GM18508 (cell line): ENCODE measurements at regions not wholly inside any gene's neighbourhood (a gene's known extent, or its start where the extent isn't known, plus 50 kb on each side); places are given as distances from the start of the nearest gene placed in this dataset.

ENCODE experiments used
- ATAC-seq: cut with Tn5 transposase; IDR thresholded peaks from one replicate; pipeline ENCODE4 v1.9.1; 2021; ENCODE audit warnings: moderate number of reproducible peaks; ENCODE audit not compliant: insufficient read depth, unreplicated experiment

DNA sequence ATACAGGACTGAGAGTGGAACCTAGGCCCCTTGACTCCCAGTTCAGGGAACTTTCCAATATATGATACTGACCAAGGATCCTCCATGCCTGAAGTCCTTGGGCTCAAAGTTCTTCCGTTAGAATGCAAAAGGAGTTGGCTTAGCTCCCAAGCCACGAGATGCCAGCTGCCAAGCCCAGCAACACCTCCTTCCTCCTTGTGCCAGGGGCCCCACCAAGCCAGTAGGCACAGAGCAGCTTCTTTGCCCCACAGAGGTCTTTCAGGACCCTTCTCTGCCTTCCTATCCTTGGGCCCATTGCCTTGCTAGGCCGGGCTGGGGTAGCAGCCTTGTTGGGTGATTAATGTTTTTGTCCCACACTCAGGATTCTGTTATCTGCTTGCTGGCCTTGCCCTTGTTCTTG lies 105.6 kb downstream of the EFNB1 start:
- no peak for ATAC-seq

GRCh38 chrX:68932611-68933010 lies 103.8 kb downstream of the EFNB1 start:
- no peak for ATAC-seq

GRCh38 chrX:68931345-68931744 lies 102.5 kb downstream of the EFNB1 start:
- ATAC-seq = no peak

GRCh38 chrX:68930542-68931317 lies 101.9 kb downstream of the EFNB1 start:
- ATAC-seq = no peak

DNA sequence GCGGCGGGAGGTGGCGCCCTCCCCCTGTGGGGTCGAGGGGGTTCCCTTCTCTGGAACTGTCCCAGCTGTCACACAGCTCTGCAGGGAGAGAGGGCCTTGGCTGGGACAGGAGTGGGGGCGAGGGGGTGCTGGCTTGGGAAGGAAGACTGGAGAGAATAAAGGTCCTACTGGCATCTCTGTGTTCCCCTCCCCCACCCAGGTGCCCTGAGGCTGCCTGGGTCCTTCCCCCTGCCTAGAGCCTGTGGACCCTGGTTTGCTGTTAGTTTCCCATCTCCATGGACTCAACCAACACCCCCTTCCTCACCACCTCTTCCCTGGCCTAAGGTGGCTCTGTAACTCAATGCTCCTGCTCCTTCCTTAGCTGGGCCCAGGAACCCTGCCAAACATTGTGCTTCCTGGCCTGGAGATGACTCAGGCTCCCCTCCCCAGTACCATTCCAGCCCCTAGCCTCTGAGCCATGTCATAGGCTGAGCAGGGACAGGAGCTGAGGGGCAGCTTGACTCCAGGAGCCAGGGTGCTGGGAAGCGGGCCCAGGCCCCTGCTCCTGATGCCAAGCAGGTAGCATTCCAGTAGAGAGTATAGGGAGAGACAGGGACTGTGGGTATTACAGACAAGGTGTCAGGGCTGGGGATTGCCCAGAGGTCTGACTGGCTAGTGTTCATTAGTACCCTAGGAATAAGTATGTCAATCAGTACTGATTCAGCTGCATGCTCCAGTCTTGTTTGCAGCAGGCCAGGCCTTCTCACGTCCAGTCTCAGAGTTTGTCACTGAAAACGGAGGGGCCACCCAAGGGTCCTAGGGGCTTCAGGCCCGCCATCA lies 100.7 kb downstream of the EFNB1 start:
- no peak for ATAC-seq

DNA sequence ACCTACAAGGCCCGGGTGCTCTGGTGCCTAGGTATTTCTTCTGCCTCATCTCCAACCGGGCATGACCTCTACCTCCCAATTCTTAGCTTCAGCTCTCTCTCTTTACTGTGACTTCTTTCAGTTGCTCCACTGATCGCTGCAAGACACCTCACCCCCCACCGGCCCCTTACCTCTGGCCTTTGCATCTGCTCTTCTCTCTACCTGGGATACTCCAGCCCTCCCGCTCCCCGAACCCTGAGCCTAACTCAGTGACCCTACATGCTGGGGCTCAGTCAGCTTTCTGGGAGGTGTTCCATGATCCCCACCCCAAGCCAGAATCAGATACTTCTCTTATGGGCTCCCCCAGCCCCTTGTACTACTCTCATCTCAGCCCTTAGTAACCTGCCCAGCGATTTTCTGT lies 99.6 kb downstream of the EFNB1 start:
- no peak for ATAC-seq

DNA sequence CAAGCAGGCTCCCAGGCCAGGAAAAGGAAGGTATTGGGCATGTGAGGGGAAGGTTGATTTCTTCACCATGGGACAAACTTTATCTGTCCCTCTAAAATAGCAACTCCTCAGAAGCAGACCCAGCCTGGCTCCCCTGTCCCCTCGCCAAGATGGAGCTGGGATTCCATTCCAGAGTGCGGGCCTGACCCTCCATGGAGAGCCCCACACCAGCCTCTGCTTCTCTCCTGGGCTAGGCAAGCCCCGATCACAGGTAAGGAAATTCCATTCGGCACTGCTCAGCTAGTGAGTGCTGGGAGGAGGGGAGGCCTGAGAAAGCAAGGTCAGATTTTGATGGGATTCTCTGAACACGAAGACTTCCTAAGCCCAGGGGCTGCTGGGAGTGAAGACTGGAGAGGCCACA lies 98.4 kb downstream of the EFNB1 start:
- no peak for ATAC-seq

DNA sequence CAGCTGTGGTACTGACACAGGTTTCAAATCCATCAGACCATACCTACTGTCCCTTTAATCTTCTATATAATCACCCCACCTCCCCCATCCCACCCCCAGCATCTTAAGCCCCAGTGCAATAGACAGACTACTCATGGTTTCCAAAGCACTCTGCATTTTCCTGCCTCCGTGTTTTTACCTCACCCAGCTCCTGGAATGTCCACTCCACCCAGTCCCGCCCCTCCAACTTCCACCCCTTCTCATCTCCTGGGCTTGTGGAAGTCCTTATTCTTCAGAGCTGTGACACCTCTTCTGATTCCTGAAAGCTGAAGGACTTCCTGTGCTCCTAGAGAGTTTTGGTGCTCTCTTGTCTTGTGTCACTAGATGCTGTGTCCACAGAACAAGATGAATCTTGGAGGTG lies 94.3 kb downstream of the EFNB1 start:
- ATAC-seq = no peak

DNA sequence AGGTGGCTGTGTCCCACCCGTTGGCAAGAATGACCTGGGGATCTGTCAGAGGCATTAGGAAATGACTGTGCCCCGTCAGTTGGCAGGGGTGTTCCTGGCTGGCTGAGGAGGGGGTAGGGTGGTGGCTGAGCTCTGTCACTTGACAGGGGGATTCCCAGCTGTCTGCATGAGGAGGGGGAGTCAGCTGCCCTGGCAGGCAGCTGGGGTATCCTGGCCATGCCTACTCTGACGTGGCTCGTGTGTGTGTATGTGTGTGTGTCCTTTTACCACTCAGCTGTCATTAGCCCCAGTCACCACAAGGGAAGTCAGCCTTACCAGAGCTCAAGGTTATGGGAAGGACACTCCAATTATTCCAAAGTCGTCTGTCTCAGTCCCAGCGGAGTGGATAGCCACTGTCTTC lies 93.2 kb downstream of the EFNB1 start:
- ATAC-seq = no peak

GRCh38 chrX:68920561-68920960 lies 91.7 kb downstream of the EFNB1 start:
- ATAC-seq = no peak

DNA sequence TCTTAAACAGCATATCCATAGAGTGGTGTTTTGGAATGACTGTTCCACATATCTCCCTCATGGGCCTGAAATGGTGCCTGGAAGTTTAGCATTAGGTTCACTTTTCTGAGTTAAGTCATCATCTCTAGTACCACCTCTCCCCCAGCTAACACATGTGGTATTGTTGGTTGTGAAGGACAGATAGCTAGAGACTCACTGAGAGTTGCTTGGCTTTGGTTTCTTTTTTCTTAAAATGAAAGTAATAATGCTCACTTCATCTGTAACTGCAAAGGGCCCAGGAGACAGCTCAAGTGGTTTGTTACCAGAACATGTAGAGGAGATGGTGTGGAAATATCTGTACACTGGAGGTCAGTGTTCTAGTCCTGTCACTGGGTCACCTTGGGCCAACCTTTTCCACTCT lies 90.9 kb downstream of the EFNB1 start:
- no peak for ATAC-seq

DNA sequence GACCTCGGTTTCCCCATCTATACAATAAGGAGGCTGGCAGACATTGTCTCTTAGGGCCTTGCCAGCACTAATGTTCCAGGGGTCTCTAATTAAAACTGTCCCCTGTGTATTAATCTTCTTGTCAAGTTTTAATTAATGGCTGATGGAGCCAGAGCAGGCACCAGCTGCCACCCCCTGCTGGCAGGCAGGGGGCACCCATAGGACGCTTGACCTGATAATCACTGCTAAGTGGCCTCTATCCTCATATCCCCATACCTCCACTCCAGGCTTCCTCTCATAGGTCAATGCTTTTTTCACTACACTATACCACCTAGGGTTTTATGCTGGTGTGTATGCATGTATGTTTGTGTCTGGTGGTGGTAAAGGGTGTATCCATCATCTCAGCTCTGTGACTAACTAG lies 89.4 kb downstream of the EFNB1 start:
- no peak for ATAC-seq

DNA sequence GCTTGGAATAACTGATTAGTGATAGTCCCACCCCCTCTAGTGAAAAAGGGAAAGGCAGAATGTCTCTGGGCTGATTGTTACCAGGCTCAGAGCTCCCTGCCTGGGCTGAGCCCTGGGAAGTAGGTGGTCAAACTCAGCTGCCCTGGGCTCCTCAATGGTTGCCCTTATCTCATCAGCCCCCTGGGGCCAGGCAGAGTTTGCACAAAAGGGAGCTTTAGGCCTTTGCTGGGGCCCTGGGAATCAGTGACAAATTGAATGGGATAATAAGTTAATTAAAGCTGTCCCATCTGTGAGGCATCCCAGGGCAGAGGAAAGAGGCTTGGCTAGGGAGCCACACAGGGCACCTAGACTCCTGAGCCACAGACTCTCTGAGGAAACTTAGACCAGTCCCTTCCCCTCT lies 89.0 kb downstream of the EFNB1 start:
- no peak for ATAC-seq

DNA sequence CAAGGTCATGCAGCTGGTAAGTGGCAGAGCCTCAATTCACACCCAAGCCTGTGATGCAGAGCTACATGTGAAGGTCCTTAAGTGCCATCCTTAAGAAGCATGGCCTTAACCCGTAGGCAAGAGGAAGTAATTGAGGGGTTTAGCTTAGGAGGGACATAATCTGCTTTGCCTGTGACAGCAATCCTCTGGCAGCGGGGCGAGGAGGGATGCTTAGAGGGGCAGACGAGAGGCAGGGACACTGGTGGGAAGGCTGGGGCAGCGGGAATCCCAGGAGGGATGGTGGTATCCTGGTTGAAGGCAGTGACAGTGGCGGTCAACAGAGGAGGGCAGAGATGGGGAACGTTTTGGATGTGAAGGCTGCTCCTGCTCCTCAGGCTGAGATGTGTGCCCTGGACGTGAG lies 88.1 kb downstream of the EFNB1 start:
- no peak for ATAC-seq

DNA sequence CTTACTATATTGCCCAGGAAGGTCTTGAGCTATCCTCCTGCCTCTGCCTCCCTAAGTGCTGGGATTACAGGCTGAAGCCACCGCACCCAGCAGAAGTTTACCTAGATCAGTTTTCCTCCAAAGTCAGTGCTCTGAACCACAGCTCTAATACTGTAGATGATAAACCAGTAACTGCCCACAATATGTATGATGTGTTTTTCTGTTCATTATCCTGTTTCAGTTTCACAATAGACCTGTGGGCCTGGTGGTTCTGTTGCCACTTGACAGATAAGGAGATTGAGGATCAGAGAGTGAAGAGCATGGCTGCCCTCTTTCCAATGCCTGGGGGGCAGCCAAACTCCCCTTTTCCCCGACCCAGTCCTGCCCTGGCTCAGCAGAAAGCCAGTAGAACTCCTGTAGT lies 87.0 kb downstream of the EFNB1 start:
- ATAC-seq = peak; percentile 94

DNA sequence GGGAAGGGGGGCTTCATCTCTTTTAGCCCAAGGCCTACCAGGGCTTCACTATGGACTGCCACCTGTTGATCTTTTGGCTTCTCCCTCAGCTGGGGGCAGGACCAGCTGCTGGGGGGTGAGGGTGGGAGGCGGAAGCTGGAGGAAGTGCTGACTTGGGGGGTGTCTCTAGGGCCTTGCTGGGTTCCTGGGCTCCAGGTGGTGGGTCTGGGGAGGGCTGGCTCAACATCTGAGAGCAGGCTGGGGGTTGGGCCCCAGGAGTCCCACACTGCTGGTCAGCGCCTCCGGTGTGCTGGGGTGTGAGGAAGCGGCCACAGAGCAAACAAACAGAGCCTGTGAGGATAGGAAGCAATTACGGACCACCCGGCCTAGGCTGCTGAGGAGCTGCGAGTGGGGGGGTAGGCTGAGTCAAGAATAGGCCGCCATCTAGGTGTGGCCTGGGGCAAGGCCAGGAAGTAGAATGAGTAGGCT lies 85.7 kb downstream of the EFNB1 start:
- ATAC-seq = no peak

DNA sequence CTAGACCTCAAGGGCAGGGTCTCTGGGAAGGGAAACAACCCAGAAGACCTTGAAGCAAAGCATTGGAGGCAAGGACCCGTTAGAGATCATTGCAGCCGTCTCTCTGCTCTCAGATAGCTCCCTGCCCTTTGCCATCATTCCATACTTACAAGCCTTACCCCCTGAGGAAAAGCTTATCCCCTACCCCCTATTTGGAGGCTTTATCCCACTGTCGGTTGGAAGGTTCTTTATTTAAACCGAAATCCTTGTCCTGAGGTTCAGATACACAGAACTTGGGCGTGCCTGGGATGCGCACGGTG lies 84.4 kb downstream of the EFNB1 start:
- ATAC-seq = no peak

GRCh38 chrX:68912113-68912512 lies 83.3 kb downstream of the EFNB1 start:
- no peak for ATAC-seq

DNA sequence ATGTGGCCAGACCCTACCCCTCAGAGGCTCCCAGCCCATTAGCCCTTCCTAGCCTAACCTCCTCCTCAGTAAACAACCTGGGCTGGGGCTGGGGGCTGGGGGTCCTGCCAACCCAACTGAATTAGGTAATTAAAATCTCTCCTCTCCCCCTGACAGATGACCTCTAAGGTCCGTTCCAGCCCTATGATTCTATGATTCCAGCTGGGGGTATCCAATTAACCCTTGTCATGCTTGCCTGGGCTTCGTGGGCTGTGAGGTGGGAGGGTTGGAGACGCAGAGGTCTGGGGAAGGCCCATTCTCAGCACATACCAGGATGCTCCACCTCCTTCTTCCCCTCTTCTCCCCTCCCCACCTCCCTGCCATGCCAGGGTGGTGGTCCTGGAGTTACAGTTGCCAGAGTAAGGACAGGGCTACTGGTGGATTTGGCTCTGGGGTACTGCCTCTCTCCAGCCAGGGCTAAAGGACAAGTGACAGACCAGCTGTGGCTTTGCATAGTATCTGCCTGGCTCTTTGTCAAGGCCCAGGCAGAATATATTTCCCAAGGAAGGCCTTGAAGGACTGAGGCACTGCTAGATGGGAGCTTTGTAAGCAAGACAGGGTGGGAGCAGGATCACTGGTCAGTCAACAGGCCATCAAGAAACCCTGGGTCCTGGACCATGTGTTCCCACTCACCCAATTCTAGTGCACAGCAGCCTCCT lies 82.1 kb downstream of the EFNB1 start:
- no peak for ATAC-seq

DNA sequence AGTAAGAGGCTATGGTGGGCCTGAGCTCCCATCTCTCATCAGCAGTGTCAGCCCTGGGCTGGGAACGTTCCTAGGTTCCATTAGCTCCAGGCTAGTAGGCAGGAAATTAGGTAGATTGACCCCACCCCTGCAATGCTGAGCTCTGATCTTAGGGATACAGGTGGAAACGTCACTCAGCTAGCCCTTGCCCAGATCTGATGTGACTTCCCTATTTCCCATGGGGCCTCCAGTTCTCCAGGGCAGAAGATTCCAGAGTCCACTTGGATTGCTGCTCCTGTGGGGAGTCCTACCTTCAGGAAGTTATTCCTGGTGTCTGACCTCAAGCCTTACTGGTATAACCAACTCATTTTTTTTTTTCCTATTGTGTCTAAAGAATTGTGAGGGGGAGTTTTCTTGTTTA lies 81.1 kb downstream of the EFNB1 start:
- ATAC-seq = no peak

- no peak for ATAC-seq
Observed at GRCh38 chrX:68908071-68908470, 79.2 kb downstream of the EFNB1 start.
